NT2/D1 (cell line): ENCODE measurements at regions not wholly inside any gene's neighbourhood (a gene's known extent, or its start where the extent isn't known, plus 50 kb on each side); places are given as distances from the start of the nearest gene placed in this dataset.
"Not testable (repeated sequence)": the region's sequence is repeated elsewhere in the genome, so short reads cannot be mapped to it uniquely, and the experiment has no call there.

Experiments
- DNase-seq: peaks from one replicate; pipeline ENCODE4 v3.0.0-alpha.2; 2011; ENCODE audit warnings: low read depth, low spot score
- H3K27me3 ChIP-seq: 2 replicates; pipeline ENCODE4 v1.6.0; 2011; ENCODE audit warnings: mild to moderate bottlenecking; ENCODE audit not compliant: insufficient read length, insufficient read depth
- H3K36me3 ChIP-seq: 2 replicates; pipeline ENCODE4 v1.6.1; 2011; ENCODE audit warnings: mild to moderate bottlenecking, low read length, mixed read lengths; ENCODE audit not compliant: insufficient read depth, insufficient read length
- H3K4me1 ChIP-seq: 2 replicates; pipeline ENCODE4 v1.5.1; 2011; ENCODE audit not compliant: insufficient read depth, insufficient read length
- H3K4me3 ChIP-seq: 2 replicates; pipeline ENCODE4 v1.5.1; 2011; ENCODE audit warnings: low read depth; ENCODE audit not compliant: insufficient read length
- H3K9ac ChIP-seq: 2 replicates; pipeline ENCODE4 v1.6.0; 2011; ENCODE audit warnings: low read depth; ENCODE audit not compliant: insufficient read length
- H3K9me3 ChIP-seq: 2 replicates; pipeline ENCODE4 v1.5.1; 2011; ENCODE audit warnings: mild to moderate bottlenecking, low read length; ENCODE audit not compliant: insufficient read depth
- SUZ12 ChIP-seq: IDR thresholded peaks from 2 replicates; pipeline ENCODE4 v1.6.1; 2011; ENCODE audit not compliant: insufficient read length, insufficient read depth; ENCODE audit errors: extremely low read depth
- YY1 ChIP-seq: IDR thresholded peaks from 2 replicates; pipeline ENCODE4 v1.6.1; 2011; ENCODE audit not compliant: insufficient read length, insufficient read depth
- ZNF274 ChIP-seq: IDR thresholded peaks from 2 replicates; pipeline ENCODE4 v1.6.1; 2011; ENCODE audit warnings: mild to moderate bottlenecking, low read depth, low read length

GRCh38 chr2:180599804-180600203, 380.6 kb upstream of the UBE2E3 start:
- TF ChIP-seq YY1 (no peak), SUZ12 (no peak), ZNF274 (no peak)
- Histone ChIP-seq H3K27me3 (no peaks in the 10 kb centered on the region), H3K36me3 (no peaks in the 10 kb centered on the region), H3K4me3 (no peak overlapping the region), H3K9me3 (no peaks in the 10 kb centered on the region), H3K4me1 (no peaks in the 10 kb centered on the region), H3K9ac (no peak overlapping the region)
- no peak for DNase-seq

GRCh38 chr2:180597179-180597578, 383.2 kb upstream of the UBE2E3 start:
- Histone ChIP-seq H3K9ac (no peak overlapping the region), H3K4me1 (no peaks in the 10 kb centered on the region), H3K36me3 (no peaks in the 10 kb centered on the region), H3K9me3 (no peaks in the 10 kb centered on the region), H3K27me3 (no peaks in the 10 kb centered on the region), H3K4me3 (no peak overlapping the region)
- no peak for TF ChIP-seq YY1
- TF ChIP-seq SUZ12: no peak
- no peak for TF ChIP-seq ZNF274
- DNase-seq: no peak

GRCh38 chr2:180596453-180596852, 384.0 kb upstream of the UBE2E3 start:
- Histone ChIP-seq H3K4me3 (no peak overlapping the region), H3K4me1 (no peaks in the 10 kb centered on the region), H3K36me3 (no peaks in the 10 kb centered on the region), H3K9ac (no peak overlapping the region), H3K9me3 (no peaks in the 10 kb centered on the region), H3K27me3 (no peaks in the 10 kb centered on the region)
- TF ChIP-seq YY1 (no peak), SUZ12 (no peak), ZNF274 (no peak)
- no peak for DNase-seq

GRCh38 chr2:180591947-180592346, 388.5 kb upstream of the UBE2E3 start:
- Histone ChIP-seq H3K4me1 (no peaks in the 10 kb centered on the region), H3K9ac (no peak overlapping the region), H3K36me3 (no peaks in the 10 kb centered on the region), H3K27me3 (no peaks in the 10 kb centered on the region), H3K9me3 (no peaks in the 10 kb centered on the region), H3K4me3 (no peak overlapping the region)
- no peak for TF ChIP-seq SUZ12
- TF ChIP-seq ZNF274: no peak
- TF ChIP-seq YY1: no peak
- DNase-seq: no peak

- not testable (repeated sequence) for H3K4me1 ChIP-seq, H3K27me3 ChIP-seq, H3K9ac ChIP-seq, H3K36me3 ChIP-seq, H3K4me3 ChIP-seq, H3K9me3 ChIP-seq
- peak; percentile 16 for DNase-seq
Observed at GRCh38 chr2:180591093-180591781, 389.2 kb upstream of the UBE2E3 start.

GRCh38 chr2:180583441-180584140, 396.8 kb upstream of the UBE2E3 start:
- no peak overlapping the region for H3K4me3 ChIP-seq
- no peaks in the 10 kb centered on the region for H3K36me3 ChIP-seq
- DNase-seq: no peak
- H3K27me3 ChIP-seq: no peaks in the 10 kb centered on the region
- TF ChIP-seq YY1 (no peak), ZNF274 (no peak), SUZ12 (no peak)
- no peak overlapping the region for H3K9ac ChIP-seq
- H3K4me1 ChIP-seq: no peaks in the 10 kb centered on the region
- no peaks in the 10 kb centered on the region for H3K9me3 ChIP-seq

GRCh38 chr2:180579388-180579787, 401.0 kb upstream of the UBE2E3 start:
- no peak for TF ChIP-seq ZNF274
- H3K4me3 ChIP-seq: no peak overlapping the region
- H3K36me3 ChIP-seq: no peaks in the 10 kb centered on the region
- no peak for DNase-seq
- H3K9ac ChIP-seq: no peak overlapping the region
- no peaks in the 10 kb centered on the region for H3K4me1 ChIP-seq
- H3K27me3 ChIP-seq: no peaks in the 10 kb centered on the region
- no peaks in the 10 kb centered on the region for H3K9me3 ChIP-seq

- TF ChIP-seq ZNF274: no peak
- Histone ChIP-seq H3K4me3 (no peak overlapping the region), H3K4me1 (no peaks in the 10 kb centered on the region), H3K9me3 (no peaks in the 10 kb centered on the region), H3K27me3 (no peaks in the 10 kb centered on the region), H3K36me3 (no peaks in the 10 kb centered on the region), H3K9ac (no peak overlapping the region)
- no peak for DNase-seq
Observed at GRCh38 chr2:180578441-180578840, 402.0 kb upstream of the UBE2E3 start.
